Ramos (cell line): ENCODE measurements at regions not wholly inside any gene's neighbourhood (a gene's known extent, or its start where the extent isn't known, plus 50 kb on each side); places are given as distances from the start of the nearest gene placed in this dataset.

Experiments used
- in situ Hi-C: fragments of 300-500 bp; cut with MboI; formaldehyde crosslinking; loops from one replicate; pipeline ENCODE4 v1.14.3; 2022; ENCODE audit warnings: low sequenced_read_pairs; ENCODE audit not compliant: unreplicated experiment

DNA sequence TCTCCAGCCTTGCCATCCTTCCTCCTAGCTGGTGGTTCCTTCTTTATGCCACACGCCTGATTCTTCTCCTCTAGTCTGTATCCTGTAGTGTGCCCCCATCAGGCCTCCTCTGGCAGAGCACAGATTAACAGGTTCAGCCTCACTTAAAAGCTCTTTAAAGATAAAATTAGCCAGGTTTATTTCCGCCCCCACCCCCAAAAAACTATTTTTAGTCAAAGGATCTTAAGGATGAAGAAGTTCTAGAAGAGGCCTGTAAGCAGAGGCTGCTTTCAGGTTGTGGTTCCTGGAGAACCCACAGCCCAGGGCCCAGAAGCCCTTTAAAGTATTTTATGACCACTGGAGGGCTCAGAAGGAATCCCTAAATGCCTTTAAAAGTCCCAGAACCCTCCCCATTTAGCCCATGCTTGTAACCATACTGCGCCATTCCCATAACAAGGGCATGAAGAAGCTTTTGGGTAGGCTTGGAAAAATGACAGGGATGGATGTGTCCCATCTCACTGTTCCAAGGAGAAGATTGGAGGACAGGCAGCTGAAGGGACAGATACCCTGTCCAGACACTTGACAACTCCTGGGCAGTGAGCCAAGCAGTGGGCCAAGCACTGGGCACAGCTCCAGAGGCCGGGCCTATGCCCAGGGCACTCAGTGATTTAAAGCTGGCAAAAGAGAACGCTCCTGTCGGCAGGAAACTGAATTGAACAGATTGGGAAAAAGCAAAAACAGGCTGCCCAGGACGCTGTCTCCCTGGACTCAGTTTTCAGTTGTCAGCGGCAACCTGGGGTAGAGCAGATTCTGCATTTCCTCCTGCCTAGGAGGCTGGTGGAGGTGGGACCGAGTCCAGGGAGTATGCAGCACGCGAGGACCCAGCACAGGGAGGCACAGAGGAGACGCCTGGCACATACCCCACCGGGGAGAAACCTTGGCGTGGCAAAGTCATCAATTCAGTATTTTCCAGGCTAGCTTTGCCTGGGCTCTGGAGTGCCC is 106.3 kb upstream of the SSBP2 start:
- in situ Hi-C loops, result no loop called here

GRCh38 chr5:81855591-81855990 is 104.7 kb upstream of the SSBP2 start:
- in situ Hi-C loops, result no loop called here

- in situ Hi-C loops, result no loop called here
Observed at GRCh38 chr5:81854915-81855314, 104.0 kb upstream of the SSBP2 start.

GRCh38 chr5:81854485-81854884 is 103.6 kb upstream of the SSBP2 start:
- in situ Hi-C loops, result no loop called here

DNA sequence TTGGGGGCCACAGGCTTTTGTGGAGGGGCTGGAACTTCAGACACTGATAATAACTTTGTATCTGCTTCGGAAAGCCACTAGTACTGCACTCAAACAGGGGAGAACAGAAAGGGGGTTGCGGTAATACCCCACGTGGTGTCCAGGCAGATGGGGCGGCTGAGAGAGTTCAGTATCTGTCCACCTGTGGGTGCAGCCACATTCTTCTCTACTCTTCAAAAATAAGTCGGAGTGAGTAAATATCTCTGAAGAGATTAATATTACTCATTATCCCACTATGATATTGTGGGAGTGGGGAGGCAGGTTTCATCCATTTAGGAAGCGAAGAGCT is 102.1 kb upstream of the SSBP2 start:
- in situ Hi-C loops, result no loop called here

DNA sequence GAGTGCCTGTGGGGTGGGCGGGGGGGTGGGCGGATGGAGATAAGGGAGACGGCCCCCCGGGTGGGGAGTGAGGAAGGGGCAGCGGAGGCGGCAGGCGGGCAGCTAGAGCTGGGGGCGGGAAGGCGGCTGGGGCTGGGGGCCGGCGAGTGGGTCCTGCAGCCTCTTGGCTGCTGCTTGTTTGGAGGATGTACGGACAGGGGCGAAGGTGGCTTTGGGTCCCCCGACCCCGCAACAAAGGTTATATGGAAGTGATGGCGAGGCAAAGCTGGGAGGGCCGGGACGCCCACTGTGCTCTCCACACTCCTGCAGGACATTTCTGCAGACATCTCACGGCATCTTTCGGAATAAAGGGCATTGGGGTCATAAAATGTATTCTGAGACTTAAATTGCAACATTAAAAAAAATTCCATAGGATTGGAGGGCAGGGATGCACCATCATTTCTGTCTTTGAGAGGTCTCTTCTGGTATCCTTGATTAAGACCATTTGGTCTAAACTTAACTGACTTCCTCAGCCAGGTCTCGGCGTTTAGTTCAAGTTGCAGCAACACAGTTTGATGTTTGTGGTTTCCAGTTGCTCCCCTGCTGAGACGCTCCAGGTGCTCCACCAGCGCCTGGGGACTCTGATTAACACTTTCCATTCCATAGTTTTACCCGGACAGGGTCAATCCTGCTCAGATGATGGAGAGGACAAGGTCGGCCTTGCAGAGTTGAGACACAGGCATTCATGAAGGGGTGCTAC is 101.6 kb upstream of the SSBP2 start:
- in situ Hi-C loops, result no loop called here

DNA sequence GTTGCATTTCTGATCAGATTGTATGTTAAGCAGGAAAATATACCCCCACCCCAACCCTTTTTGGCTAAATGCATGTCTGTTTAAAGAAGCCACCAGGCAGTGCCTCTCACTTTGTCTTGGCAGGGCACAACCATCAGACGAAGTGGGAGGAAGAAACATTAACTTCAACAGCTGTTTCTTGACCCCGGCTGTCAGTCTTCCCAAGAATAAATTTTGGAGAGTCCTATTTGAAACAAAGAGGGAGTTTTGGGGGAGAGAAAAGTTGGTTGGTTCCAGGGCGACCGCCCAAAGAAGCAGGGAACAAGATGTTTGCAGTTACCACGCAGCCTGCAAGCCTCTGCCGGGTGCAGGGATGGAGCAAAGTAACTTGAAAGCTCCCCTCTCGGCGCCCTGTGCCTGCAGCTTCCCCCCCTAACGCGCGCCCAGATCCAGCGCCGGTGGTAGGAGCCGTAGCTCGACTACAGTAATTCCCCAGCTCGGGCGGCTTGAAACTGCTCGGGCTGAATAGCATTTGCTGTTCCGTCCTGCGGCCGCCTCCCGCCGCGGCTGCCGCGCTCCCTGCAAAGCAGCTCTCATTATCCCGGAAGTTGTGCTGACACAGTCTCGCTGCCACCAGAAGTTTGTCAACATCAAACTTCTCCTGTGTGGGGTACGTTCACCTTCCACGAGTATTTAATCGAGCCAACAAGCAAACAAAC is 100.7 kb upstream of the SSBP2 start:
- in situ Hi-C loops, result no loop called here

DNA sequence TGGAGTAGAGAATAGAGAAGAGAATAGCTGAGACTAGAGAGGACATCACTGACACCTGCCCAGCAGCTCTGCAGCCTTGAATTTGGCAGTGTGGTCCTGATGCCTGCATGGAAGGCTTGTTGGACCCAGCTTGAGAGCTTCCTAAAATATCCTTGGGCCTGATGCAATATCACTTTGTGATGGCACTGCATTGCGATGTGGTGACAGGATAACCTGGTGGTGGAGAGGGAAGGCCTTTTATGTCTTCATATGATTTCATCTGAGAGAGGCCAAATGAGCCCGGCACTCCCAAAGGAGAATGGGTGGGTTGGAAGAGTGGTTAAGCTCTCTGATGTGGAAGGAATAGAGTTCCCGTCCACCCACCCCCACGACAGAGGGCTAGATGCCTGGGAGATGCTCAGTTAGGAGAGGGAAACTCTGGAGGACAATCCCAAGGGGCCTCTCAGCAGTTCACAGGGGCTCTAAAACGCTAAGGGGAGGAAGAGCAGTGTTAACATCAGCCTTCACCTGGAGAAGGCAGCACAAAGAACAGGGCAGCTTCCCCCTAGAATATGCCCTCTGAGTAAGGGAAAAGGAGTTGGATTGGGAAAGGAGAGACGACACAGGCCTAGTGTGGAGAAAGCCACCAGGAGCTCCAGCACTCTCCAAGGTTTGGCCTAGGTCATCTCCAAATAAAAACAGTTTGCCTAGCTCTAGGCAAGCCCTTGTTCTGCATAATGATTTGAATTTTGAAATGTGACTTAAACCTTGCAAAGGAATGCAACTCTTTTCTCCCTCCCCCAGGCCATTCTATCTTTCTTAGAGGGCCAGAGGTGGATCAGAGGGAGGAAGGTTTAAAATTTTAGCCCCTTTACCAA is 99.8 kb upstream of the SSBP2 start:
- in situ Hi-C loops, result no loop called here

- in situ Hi-C loops, result loop anchor here (10.0 kb wide), 1 partner anchor 345 kb away; no protein-coding TSS in a partner anchor
Observed at GRCh38 chr5:81849770-81850367, 99.0 kb upstream of the SSBP2 start.

DNA sequence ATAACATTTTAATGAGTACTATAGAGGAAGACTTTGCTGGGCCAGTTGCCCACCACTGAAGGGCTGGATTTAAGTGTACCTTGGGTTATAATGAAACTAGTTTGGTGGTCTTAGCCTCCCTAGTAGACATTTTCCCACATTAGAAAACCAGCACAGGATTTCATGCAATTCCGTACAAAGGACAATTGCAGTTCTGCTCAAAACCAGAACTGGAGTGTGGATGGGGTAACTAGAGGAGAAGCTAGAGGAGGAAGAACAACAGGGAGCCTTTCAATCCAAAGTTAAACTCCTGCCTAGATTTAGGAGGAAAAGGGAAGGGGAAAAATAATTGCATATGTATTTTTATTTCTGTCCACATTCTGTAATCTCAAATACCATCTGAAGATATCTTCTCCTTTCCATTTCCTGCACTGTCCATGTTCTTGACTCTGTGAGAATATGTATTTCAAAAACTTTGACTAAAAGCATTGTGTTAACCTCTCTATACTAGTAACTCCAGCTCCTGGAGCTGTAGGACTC is 97.5 kb upstream of the SSBP2 start:
- in situ Hi-C loops, result loop anchor here (10.0 kb wide), 1 partner anchor 344 kb away; no protein-coding TSS in a partner anchor

GRCh38 chr5:81846301-81846700 is 95.4 kb upstream of the SSBP2 start:
- in situ Hi-C loops, result loop anchor here (10.0 kb wide), 1 partner anchor 342 kb away; no protein-coding TSS in a partner anchor

DNA sequence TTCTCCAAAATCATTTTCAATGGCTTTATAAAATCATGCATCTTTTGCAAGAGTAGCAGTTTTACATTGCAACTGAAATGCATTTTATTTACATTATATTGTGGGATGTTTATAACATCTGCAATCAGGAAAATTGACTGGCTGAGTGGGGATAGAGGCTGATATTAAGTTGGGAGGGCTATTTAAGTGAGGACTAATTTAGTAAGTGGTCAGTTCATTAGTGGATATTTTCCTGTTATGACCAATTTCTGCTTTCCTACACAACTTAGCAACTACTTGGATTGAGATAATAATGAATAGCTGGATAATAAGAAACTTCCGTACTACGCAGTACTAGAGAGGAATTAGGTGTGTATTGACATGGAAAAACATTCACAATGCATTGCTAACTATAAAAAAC is 92.9 kb upstream of the SSBP2 start:
- in situ Hi-C loops, result loop anchor here (10.0 kb wide), 1 partner anchor 339 kb away; no protein-coding TSS in a partner anchor

DNA sequence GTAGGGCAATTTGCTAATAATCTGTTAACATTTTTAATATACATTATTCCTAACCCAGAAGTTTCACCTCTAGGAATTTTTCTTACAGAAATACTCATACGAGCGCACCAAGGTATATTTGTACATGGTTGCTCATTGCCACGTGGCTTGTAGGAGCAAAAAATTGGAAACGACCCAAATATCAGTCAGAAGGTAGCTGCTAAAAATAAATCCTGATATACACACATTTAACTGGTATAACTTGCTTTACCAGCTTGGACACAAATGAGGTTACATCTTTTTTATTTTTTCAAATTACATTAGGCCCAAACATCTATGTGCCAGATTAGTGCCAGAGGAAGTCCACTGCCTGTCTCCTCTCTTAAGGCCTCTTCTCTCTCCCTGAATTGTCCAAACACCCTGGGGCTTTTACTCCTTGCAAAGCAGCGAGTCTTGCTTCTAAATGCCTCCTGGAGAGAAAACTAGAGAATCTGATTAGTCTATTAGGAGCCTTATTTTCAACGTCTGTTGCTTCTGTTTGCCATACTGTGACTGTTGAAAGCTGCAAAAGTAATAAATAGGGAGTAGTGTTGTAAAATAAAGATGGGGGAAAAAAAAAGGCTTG is 92.0 kb upstream of the SSBP2 start:
- in situ Hi-C loops, result loop anchor here (10.0 kb wide), 1 partner anchor 338 kb away; no protein-coding TSS in a partner anchor

- in situ Hi-C loops, result loop anchor here (5.0 kb wide), 1 partner anchor 82 kb away; no protein-coding TSS in a partner anchor
Observed at GRCh38 chr5:81839034-81839433, 88.1 kb upstream of the SSBP2 start.

DNA sequence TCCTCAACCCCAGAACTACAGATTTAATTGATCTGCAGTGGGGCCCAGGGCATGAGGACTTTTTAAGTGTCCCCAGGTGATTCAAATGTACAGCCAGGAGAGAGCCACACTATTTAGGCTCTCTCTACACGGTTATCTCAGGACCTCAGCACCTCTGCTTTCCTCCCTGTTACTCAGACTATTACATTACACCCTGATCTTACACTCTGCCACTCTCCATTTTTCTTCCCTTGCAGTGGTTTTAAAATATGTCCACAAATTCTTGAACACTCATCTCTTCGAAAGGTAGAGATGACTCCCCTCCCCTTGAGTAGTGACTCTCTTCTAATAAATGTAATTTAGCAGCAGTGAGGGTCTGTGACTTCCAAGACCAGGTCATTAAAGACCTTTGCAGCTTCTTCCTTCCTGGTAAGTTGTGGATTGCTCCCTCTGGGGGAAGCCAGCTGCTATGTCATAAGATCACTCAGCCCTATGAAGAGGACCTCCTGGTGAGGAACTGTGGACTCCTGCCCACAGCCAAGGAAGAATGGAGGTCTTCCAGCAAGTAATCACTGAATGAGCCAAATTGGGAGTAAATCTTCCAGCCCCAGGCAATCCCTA is 87.5 kb upstream of the SSBP2 start:
- in situ Hi-C loops, result loop anchor here (5.0 kb wide), 1 partner anchor 81 kb away; no protein-coding TSS in a partner anchor

DNA sequence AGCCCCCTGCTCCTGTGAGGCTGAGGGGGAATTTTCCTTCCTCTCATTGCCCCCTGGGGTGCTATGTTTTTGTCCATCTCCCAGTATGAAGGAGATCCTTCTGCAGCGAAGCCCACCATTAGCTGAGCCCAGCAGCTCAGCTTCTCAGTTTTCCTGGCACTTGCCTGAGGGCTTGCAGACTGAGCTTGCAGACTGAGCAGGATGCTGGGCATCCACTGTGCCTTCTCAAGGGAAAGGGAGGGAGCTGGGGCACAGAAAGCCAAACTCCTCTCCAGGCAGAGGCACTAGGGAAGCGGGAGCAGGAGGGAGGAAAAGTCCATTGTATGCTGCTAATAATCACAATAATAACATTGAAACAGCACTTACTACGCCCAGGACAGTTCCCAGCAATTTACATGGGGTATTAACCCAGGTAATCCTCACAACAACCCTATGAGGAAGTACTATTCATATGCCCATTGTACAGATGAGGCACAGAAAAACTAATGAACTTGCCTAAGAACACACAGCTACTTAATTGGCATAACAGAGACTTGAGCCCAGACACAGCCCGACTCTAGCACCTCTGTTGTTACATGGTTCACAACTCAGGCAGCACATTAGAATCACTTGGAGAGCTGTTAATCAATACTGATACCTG is 86.9 kb upstream of the SSBP2 start:
- in situ Hi-C loops, result loop anchor here (5.0 kb wide), 1 partner anchor 80 kb away; no protein-coding TSS in a partner anchor

GRCh38 chr5:81835814-81836367 is 85.0 kb upstream of the SSBP2 start:
- in situ Hi-C loops, result loop anchor here (5.0 kb wide), 1 partner anchor 79 kb away; no protein-coding TSS in a partner anchor
